PC-3 (cell line): ENCODE measurements at regions not wholly inside any gene's neighbourhood (a gene's known extent, or its start where the extent isn't known, plus 50 kb on each side); places are given as distances from the start of the nearest gene placed in this dataset.

Experiments used
- ATAC-seq: fragments of 200-7000 bp; cut with Tn5 transposase; 2 replicates; pipeline ENCODE4 v1.9.1; 2020; ENCODE audit warnings: mild to moderate bottlenecking, moderate library complexity
- BruUV-seq: library from RNA; stranded (reverse); fragments of 400-500 nt; replicated peaks from 2 replicates; lab custom pipeline; 2021; lab: Mats Ljungman, UMichigan
- CTCF ChIA-PET: fragments of 300-600 bp; sonication (Branson Sonifier 250); formaldehyde crosslinking; loops from one replicate; lab custom pipeline; 2022; ENCODE audit warnings: antibody characterized with exemption; lab: Charles Lee
- POLR2A ChIA-PET: fragments of 300-600 bp; sonication (Branson Sonifier 250); formaldehyde crosslinking; loops from one replicate; lab custom pipeline; 2022; ENCODE audit warnings: antibody characterized with exemption; ENCODE audit not compliant: unreplicated experiment; lab: Charles Lee
- DNase-seq: peaks from one replicate; pipeline ENCODE4 v3.0.0-alpha.2; 2015
- H2AFZ ChIP-seq: fragments of 300-600 bp; sonication (generic); 2 replicates; pipeline ENCODE4 v1.6.0; 2016; ENCODE audit warnings: antibody characterized with exemption, low read length
- H3F3A ChIP-seq: fragments of 300-600 bp; sonication (generic); one replicate; pipeline ENCODE4 v1.6.0; 2017; ENCODE audit warnings: antibody characterized with exemption, low read length, control low read depth, mild to moderate bottlenecking; ENCODE audit not compliant: unreplicated experiment
- H3K27ac ChIP-seq: fragments of 300-600 bp; sonication (generic); 2 replicates; pipeline ENCODE4 v1.5.1; 2016; ENCODE audit warnings: mild to moderate bottlenecking, low read length
- H3K27me3 ChIP-seq: fragments of 300-600 bp; sonication (generic); 2 replicates; pipeline ENCODE4 v1.6.1; 2016; ENCODE audit warnings: low read length, mixed read lengths
- H3K36me3 ChIP-seq: fragments of 300-600 bp; sonication (generic); 2 replicates; pipeline ENCODE4 v1.6.1; 2016; ENCODE audit warnings: low read depth, mixed run types, low read length, mixed read lengths
- H3K4me1 ChIP-seq: fragments of 300-600 bp; sonication (generic); 2 replicates; pipeline ENCODE4 v1.5.1; 2016; ENCODE audit warnings: low read length; ENCODE audit not compliant: insufficient read depth
- H3K4me2 ChIP-seq: fragments of 300-600 bp; sonication (generic); 2 replicates; pipeline ENCODE4 v1.6.0; 2016; ENCODE audit warnings: low read length
- H3K4me3 ChIP-seq: fragments of 300-600 bp; sonication (generic); 2 replicates; pipeline ENCODE4 v1.5.1; 2016; ENCODE audit warnings: mild to moderate bottlenecking, low read length, mixed read lengths
- H3K79me2 ChIP-seq: fragments of 300-600 bp; sonication (generic); 2 replicates; pipeline ENCODE4 v1.6.1; 2017; ENCODE audit warnings: low read length, mixed read lengths
- H3K9ac ChIP-seq: fragments of 300-600 bp; sonication (generic); 2 replicates; pipeline ENCODE4 v1.6.0; 2016; ENCODE audit warnings: mild to moderate bottlenecking, low read length
- H3K9me2 ChIP-seq: fragments of 300-600 bp; sonication (generic); replicated peaks from 2 replicates; pipeline ENCODE4 v1.6.1; 2016; ENCODE audit warnings: mixed run types, low read length, mixed read lengths
- H3K9me3 ChIP-seq: fragments of 300-600 bp; sonication (generic); 2 replicates; pipeline ENCODE4 v1.6.1; 2016; ENCODE audit warnings: low read length, mixed read lengths
- H4K20me1 ChIP-seq: fragments of 300-600 bp; sonication (generic); 2 replicates; pipeline ENCODE4 v1.6.1; 2016; ENCODE audit warnings: low read length, mixed read lengths
- EZH2 ChIP-seq: fragments of 300-600 bp; sonication (generic); IDR thresholded peaks from one replicate; pipeline ENCODE4 v1.6.1; 2017; ENCODE audit warnings: antibody characterized with exemption, mild to moderate bottlenecking, low read length; ENCODE audit not compliant: unreplicated experiment
- EZH2phosphoT487 ChIP-seq: fragments of 300-600 bp; sonication (generic); IDR thresholded peaks from 2 replicates; pipeline ENCODE4 v1.6.1; 2018; ENCODE audit warnings: mild to moderate bottlenecking, antibody characterized with exemption, low read length, borderline replicate concordance
- intact Hi-C: fragments of 100-400 bp; cut with micrococcal nuclease; formaldehyde crosslinking; loops from 2 replicates; pipeline ENCODE4 v1.9.0; 2023
- TF ChIP-seq, protein P1 (sequence below): fragments of 300-600 bp; sonication (generic); conservative IDR thresholded peaks from 2 replicates; pipeline ENCODE4 v1.5.1; 2017; ENCODE audit warnings: antibody characterized with exemption, low read depth, mild to moderate bottlenecking, low read length

DNA sequence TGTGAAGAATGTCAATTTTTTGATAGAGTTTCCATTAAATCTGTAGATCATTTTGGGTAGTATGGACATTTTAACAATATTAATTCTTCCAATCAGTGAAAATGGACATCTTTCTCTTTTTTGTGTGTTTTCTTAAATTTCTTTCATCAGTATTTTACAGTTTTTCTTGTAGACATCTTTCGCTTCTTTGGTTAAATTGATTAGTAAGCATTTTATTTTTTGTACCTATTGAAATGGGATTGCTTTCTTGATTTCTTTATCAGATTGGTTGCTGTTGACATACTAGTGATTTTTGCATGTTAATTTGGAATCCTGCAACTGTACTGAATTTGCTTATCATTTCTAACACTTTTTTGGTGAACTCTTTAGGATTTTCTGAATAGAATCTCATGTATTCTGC lies 683.2 kb upstream of the NCAM2 start:
- H3K27me3 ChIP-seq: no peaks in the 10 kb centered on the region
- no peak overlapping the region for H2AFZ ChIP-seq
- no peaks in the 10 kb centered on the region for H3K36me3 ChIP-seq
- BruUV-seq: no TSS peak
- ATAC-seq: no peak
- H3K9me2 ChIP-seq: no peaks in the 10 kb centered on the region
- H3K4me1 ChIP-seq: no peaks in the 10 kb centered on the region
- ChIA-PET POLR2A (no interaction called here), CTCF (no interaction called here)
- peaks cover 16% of the 10 kb centered on the region for H3K9me3 ChIP-seq
- no peaks in the 10 kb centered on the region for H3K79me2 ChIP-seq
- no peaks in the 10 kb centered on the region for H4K20me1 ChIP-seq
- intact Hi-C loops: no loop called here
- no peak for DNase-seq
- H3K4me2 ChIP-seq: no peak overlapping the region
- H3K9ac ChIP-seq: no peak overlapping the region
- no peak overlapping the region for H3K4me3 ChIP-seq
- H3F3A ChIP-seq: no peaks in the 10 kb centered on the region
- TF ChIP-seq, protein P1, sequence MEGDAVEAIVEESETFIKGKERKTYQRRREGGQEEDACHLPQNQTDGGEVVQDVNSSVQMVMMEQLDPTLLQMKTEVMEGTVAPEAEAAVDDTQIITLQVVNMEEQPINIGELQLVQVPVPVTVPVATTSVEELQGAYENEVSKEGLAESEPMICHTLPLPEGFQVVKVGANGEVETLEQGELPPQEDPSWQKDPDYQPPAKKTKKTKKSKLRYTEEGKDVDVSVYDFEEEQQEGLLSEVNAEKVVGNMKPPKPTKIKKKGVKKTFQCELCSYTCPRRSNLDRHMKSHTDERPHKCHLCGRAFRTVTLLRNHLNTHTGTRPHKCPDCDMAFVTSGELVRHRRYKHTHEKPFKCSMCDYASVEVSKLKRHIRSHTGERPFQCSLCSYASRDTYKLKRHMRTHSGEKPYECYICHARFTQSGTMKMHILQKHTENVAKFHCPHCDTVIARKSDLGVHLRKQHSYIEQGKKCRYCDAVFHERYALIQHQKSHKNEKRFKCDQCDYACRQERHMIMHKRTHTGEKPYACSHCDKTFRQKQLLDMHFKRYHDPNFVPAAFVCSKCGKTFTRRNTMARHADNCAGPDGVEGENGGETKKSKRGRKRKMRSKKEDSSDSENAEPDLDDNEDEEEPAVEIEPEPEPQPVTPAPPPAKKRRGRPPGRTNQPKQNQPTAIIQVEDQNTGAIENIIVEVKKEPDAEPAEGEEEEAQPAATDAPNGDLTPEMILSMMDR: no peak
- no peak for TF ChIP-seq EZH2
- TF ChIP-seq EZH2phosphoT487: no peak
- no peak overlapping the region for H3K27ac ChIP-seq

DNA sequence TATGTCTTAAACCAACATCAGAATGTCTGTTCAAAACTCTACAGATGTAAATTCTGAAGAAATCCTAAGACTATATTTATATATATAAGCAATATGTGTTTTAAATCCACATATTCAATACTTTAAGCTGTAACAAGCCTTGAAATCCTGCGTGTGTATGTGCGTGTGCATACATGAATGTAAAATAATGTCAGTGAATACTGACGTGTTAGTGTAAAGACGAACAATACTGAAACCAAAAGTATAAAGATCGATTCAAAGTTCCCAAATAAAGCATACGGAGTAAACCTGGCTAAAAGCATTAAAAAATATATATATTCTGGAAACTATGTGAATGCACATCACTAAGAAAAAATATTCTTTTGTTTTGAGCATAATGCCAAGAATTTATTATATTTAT lies 668.6 kb upstream of the NCAM2 start:
- Histone ChIP-seq H3K9me3 (peaks cover 9% of the 10 kb centered on the region; the same call in 1 of the 2 replicates), H3K9ac (peak overlapping the region; percentile 14; the same call in 1 of the 2 replicates), H3K4me1 (no peaks in the 10 kb centered on the region), H3K4me2 (peak overlapping the region; percentile 69), H3K4me3 (peak overlapping the region; percentile 63), H3K9me2 (no peaks in the 10 kb centered on the region), H3K79me2 (no peaks in the 10 kb centered on the region), H3K36me3 (no peaks in the 10 kb centered on the region), H3K27ac (no peak overlapping the region), H4K20me1 (no peaks in the 10 kb centered on the region), H2AFZ (peak overlapping the region; percentile 89), H3F3A (no peaks in the 10 kb centered on the region), H3K27me3 (no peaks in the 10 kb centered on the region)
- ChIA-PET POLR2A (no interaction called here), CTCF (no interaction called here)
- intact Hi-C loops: no loop called here
- TF ChIP-seq, protein P1: no peak
- TF ChIP-seq EZH2 (no peak), EZH2phosphoT487 (no peak)
- DNase-seq: no peak
- no TSS peak for BruUV-seq
- no peak for ATAC-seq

DNA sequence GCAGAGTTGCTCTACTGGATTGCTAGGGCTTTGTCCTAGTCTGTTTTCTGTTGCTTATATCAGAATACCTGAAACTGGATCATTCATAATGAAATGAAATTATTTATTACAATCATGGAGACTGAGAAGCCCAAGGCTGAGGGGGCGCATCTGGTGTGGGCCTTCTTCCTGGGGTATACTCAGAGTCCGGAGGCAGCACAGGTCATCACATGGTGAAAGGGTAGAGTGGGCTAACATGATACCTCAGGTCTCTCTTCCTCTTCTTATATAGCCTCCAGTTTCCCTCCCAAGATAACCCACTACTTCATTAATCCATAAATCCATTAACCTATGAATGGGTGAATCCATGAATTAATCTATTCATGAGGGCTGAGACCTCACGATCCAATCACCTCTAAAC lies 667.6 kb upstream of the NCAM2 start:
- Histone ChIP-seq H3K9me2 (no peaks in the 10 kb centered on the region), H3K9ac (peak overlapping the region; percentile 14; the same call in 1 of the 2 replicates), H2AFZ (peak overlapping the region; percentile 89), H3K27me3 (no peaks in the 10 kb centered on the region), H3K4me2 (peak overlapping the region; percentile 69), H3K27ac (no peak overlapping the region), H3K9me3 (no peaks in the 10 kb centered on the region), H3K79me2 (no peaks in the 10 kb centered on the region), H3K36me3 (no peaks in the 10 kb centered on the region), H4K20me1 (no peaks in the 10 kb centered on the region), H3K4me3 (peak overlapping the region; percentile 63), H3K4me1 (no peaks in the 10 kb centered on the region), H3F3A (no peaks in the 10 kb centered on the region)
- ChIA-PET POLR2A (no interaction called here), CTCF (no interaction called here)
- no peak for TF ChIP-seq EZH2phosphoT487
- no peak for TF ChIP-seq EZH2
- TF ChIP-seq, protein P1: no peak
- BruUV-seq: no TSS peak
- intact Hi-C loops: no loop called here
- no peak for DNase-seq
- no peak for ATAC-seq
